HEK293 (cell line): ENCODE measurements at regions not wholly inside any gene's neighbourhood (a gene's known extent, or its start where the extent isn't known, plus 50 kb on each side); places are given as distances from the start of the nearest gene placed in this dataset.

Experiments
- CTCF ChIA-PET: fragments of 350-600 bp; formaldehyde crosslinking; extraction: SDS; loops from one replicate; lab custom pipeline; 2021; ENCODE audit warnings: antibody characterized with exemption; lab: Yijun Ruan, JAX
- POLR2A ChIA-PET: fragments of 300-600 bp; formaldehyde crosslinking; extraction: SDS; loops from one replicate; lab custom pipeline; 2020; ENCODE audit warnings: antibody characterized with exemption, inconsistent platforms; lab: Yijun Ruan, JAX
- H3K27ac ChIP-seq: fragments of 200-500 bp; sonication (Bioruptor generic); 2 replicates; pipeline ENCODE4 v1.5.1; 2014; ENCODE audit warnings: low read depth, low read length, control low read depth, inconsistent platforms; ENCODE audit errors: extremely low read depth
- H3K36me3 ChIP-seq, 2 experiments: fragments of 200-500 bp in 1 of 2; sonication (Bioruptor generic) in 1 of 2; 1 replicate in 1 of 2; 2 replicates in 1 of 2; pipeline ENCODE4 v1.5.1; 2014 to 2017; ENCODE audit warnings: inconsistent platforms in 2 of 2, low read length in 2 of 2; ENCODE audit not compliant: control insufficient read depth in 2 of 2, insufficient read depth in 1 of 2
- H3K4me1 ChIP-seq: fragments of 200-500 bp; sonication (Bioruptor generic); 2 replicates; pipeline ENCODE4 v1.5.1; 2014; ENCODE audit warnings: mild to moderate bottlenecking, low read length, inconsistent platforms; ENCODE audit not compliant: control insufficient read depth, insufficient read depth
- H3K4me3 ChIP-seq: 2 replicates; pipeline ENCODE4 v1.5.1; 2011; ENCODE audit warnings: low read depth, mild to moderate bottlenecking, control low read depth, low read length, moderate library complexity
- H3K9me3 ChIP-seq: fragments of 200-500 bp; sonication (Bioruptor generic); 2 replicates; pipeline ENCODE4 v1.5.1; 2014; ENCODE audit warnings: low read depth, low read length, inconsistent platforms; ENCODE audit not compliant: control insufficient read depth, insufficient read depth
- SCRT1 ChIP-seq: fragments of 450-650 bp; formaldehyde crosslinking; IDR thresholded peaks from 2 replicates; pipeline ENCODE4 v1.5.1; 2016; ENCODE audit warnings: missing biosample characterization, missing genetic modification characterization, borderline replicate concordance
- ZNF138 ChIP-seq: fragments of 450-650 bp; formaldehyde crosslinking; IDR thresholded peaks from 2 replicates; pipeline ENCODE4 v1.5.1; 2016; ENCODE audit warnings: missing biosample characterization, missing genetic modification characterization, borderline replicate concordance
- ZNF140 ChIP-seq: fragments of 450-650 bp; formaldehyde crosslinking; IDR thresholded peaks from 2 replicates; pipeline ENCODE4 v1.5.1; 2016; ENCODE audit warnings: missing biosample characterization, missing genetic modification characterization
- ZNF155 ChIP-seq: fragments of 450-650 bp; formaldehyde crosslinking; IDR thresholded peaks from 2 replicates; pipeline ENCODE4 v1.5.1; 2016; ENCODE audit warnings: missing biosample characterization, missing genetic modification characterization
- ZNF211 ChIP-seq: fragments of 450-650 bp; formaldehyde crosslinking; IDR thresholded peaks from 2 replicates; pipeline ENCODE4 v1.5.1; 2016; ENCODE audit warnings: low read depth, missing biosample characterization, missing genetic modification characterization
- ZNF350 ChIP-seq: fragments of 450-650 bp; formaldehyde crosslinking; IDR thresholded peaks from 2 replicates; pipeline ENCODE4 v1.5.0; 2017; ENCODE audit warnings: missing biosample characterization, mild to moderate bottlenecking, missing genetic modification characterization
- ZNF404 ChIP-seq: fragments of 450-650 bp; formaldehyde crosslinking; IDR thresholded peaks from 2 replicates; pipeline ENCODE4 v1.5.1; 2017; ENCODE audit warnings: missing biosample characterization, missing genetic modification characterization
- ZNF433 ChIP-seq: fragments of 450-650 bp; formaldehyde crosslinking; IDR thresholded peaks from 2 replicates; pipeline ENCODE4 v1.5.1; 2016; ENCODE audit warnings: missing biosample characterization, missing genetic modification characterization, low read depth
- ZNF585B ChIP-seq: fragments of 450-650 bp; formaldehyde crosslinking; IDR thresholded peaks from 2 replicates; pipeline ENCODE4 v1.5.1; 2016; ENCODE audit warnings: missing biosample characterization, missing genetic modification characterization
- TF ChIP-seq, protein P1 (sequence below): fragments of 450-650 bp; formaldehyde crosslinking; IDR thresholded peaks from 2 replicates; pipeline ENCODE4 v1.5.1; 2016; ENCODE audit warnings: missing biosample characterization, missing genetic modification characterization
- TF ChIP-seq, protein P2 (sequence below): fragments of 450-650 bp; formaldehyde crosslinking; IDR thresholded peaks from 2 replicates; pipeline ENCODE4 v1.5.1; 2016; ENCODE audit warnings: missing biosample characterization, missing genetic modification characterization, borderline replicate concordance
- TF ChIP-seq, protein P3 (sequence below): fragments of 450-650 bp; formaldehyde crosslinking; IDR thresholded peaks from 2 replicates; pipeline ENCODE4 v1.5.1; 2017; ENCODE audit warnings: missing biosample characterization, missing genetic modification characterization
- TF ChIP-seq, protein P4 (sequence below): fragments of 450-650 bp; formaldehyde crosslinking; IDR thresholded peaks from 2 replicates; pipeline ENCODE4 v1.5.1; 2016; ENCODE audit warnings: missing biosample characterization, missing genetic modification characterization, low read depth

DNA sequence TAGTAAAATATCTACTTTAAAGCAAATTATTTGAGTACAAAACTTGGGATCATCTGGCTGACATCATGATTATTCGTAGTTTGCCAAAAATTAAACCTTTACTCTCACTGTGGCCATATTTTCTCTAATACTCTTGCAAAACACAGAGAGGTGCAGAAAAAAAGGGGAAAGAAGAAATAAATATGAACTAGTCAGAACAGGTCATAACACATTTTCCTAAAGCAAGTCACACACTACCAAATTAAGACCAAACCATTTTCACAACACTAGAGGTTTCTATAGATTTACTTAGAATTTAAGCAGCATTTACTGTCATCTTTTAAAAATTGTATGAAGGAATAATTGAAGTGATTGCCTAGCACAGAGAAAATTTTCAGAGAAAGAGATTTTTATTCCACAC is 726.1 kb downstream of the SORCS1 start:
- CTCF ChIA-PET: no interaction called here
- Histone ChIP-seq H3K4me3 (no peak overlapping the region), H3K4me1 (0 out of 2 replicates have a peak, but pooled peaks cover 4% of the 10 kb centered on the region), H3K9me3 (no peaks in the 10 kb centered on the region), H3K36me3 (no peaks in the 10 kb centered on the region), H3K27ac (no peak overlapping the region)
- POLR2A ChIA-PET: no interaction called here
- TF ChIP-seq, protein P1, sequence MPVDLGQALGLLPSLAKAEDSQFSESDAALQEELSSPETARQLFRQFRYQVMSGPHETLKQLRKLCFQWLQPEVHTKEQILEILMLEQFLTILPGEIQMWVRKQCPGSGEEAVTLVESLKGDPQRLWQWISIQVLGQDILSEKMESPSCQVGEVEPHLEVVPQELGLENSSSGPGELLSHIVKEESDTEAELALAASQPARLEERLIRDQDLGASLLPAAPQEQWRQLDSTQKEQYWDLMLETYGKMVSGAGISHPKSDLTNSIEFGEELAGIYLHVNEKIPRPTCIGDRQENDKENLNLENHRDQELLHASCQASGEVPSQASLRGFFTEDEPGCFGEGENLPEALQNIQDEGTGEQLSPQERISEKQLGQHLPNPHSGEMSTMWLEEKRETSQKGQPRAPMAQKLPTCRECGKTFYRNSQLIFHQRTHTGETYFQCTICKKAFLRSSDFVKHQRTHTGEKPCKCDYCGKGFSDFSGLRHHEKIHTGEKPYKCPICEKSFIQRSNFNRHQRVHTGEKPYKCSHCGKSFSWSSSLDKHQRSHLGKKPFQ (tag by site-specific recombination): no peak
- TF ChIP-seq ZNF211 (tag by site-specific recombination) (no peak), ZNF155 (tag by site-specific recombination) (no peak), ZNF138 (tag by site-specific recombination) (no peak), ZNF433 (no peak), ZNF140 (tag by site-specific recombination) (no peak)
- TF ChIP-seq, protein P2, sequence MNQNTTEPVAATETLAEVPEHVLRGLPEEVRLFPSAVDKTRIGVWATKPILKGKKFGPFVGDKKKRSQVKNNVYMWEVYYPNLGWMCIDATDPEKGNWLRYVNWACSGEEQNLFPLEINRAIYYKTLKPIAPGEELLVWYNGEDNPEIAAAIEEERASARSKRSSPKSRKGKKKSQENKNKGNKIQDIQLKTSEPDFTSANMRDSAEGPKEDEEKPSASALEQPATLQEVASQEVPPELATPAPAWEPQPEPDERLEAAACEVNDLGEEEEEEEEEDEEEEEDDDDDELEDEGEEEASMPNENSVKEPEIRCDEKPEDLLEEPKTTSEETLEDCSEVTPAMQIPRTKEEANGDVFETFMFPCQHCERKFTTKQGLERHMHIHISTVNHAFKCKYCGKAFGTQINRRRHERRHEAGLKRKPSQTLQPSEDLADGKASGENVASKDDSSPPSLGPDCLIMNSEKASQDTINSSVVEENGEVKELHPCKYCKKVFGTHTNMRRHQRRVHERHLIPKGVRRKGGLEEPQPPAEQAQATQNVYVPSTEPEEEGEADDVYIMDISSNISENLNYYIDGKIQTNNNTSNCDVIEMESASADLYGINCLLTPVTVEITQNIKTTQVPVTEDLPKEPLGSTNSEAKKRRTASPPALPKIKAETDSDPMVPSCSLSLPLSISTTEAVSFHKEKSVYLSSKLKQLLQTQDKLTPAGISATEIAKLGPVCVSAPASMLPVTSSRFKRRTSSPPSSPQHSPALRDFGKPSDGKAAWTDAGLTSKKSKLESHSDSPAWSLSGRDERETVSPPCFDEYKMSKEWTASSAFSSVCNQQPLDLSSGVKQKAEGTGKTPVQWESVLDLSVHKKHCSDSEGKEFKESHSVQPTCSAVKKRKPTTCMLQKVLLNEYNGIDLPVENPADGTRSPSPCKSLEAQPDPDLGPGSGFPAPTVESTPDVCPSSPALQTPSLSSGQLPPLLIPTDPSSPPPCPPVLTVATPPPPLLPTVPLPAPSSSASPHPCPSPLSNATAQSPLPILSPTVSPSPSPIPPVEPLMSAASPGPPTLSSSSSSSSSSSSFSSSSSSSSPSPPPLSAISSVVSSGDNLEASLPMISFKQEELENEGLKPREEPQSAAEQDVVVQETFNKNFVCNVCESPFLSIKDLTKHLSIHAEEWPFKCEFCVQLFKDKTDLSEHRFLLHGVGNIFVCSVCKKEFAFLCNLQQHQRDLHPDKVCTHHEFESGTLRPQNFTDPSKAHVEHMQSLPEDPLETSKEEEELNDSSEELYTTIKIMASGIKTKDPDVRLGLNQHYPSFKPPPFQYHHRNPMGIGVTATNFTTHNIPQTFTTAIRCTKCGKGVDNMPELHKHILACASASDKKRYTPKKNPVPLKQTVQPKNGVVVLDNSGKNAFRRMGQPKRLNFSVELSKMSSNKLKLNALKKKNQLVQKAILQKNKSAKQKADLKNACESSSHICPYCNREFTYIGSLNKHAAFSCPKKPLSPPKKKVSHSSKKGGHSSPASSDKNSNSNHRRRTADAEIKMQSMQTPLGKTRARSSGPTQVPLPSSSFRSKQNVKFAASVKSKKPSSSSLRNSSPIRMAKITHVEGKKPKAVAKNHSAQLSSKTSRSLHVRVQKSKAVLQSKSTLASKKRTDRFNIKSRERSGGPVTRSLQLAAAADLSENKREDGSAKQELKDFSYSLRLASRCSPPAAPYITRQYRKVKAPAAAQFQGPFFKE: no peak
- TF ChIP-seq, protein P3, sequence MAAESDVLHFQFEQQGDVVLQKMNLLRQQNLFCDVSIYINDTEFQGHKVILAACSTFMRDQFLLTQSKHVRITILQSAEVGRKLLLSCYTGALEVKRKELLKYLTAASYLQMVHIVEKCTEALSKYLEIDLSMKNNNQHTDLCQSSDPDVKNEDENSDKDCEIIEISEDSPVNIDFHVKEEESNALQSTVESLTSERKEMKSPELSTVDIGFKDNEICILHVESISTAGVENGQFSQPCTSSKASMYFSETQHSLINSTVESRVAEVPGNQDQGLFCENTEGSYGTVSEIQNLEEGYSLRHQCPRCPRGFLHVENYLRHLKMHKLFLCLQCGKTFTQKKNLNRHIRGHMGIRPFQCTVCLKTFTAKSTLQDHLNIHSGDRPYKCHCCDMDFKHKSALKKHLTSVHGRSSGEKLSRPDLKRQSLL: no peak

DNA sequence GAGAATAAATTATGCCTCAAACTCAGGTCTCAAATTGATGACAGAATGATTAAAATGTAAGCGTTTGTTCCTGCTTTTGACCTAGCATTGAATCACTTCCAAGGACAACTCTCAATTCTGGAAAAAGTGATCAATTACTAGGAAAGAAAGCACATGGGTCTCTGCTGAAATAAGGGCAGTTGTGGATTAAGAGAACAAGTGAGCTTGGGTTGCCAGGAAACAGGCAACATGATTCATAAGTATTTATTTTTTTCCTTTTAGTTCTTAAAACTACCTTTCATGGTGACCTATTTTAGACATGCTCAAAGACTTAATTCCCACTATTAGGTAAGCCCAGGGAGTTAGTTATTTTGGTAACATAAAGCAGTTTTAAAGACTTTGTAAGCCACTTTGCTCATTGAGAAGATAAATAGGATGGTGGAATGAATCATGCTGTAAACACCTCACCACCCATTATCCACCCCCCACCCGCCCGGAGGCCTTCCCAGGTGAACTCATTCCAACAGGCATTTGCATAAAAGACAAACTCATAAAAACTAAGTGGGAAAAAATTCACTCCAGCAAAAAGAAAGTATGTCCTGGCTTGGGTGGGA is 728.3 kb downstream of the SORCS1 start:
- Histone ChIP-seq H3K27ac (no peak overlapping the region), H3K9me3 (no peaks in the 10 kb centered on the region), H3K36me3 (no peaks in the 10 kb centered on the region), H3K4me3 (no peak overlapping the region), H3K4me1 (no peaks in the 10 kb centered on the region)
- TF ChIP-seq ZNF404 (tag by site-specific recombination) (no peak), ZNF350 (tag by site-specific recombination) (no peak), ZNF155 (tag by site-specific recombination) (no peak), ZNF585B (tag by site-specific recombination) (no peak), SCRT1 (no peak)
- TF ChIP-seq, protein P4, sequence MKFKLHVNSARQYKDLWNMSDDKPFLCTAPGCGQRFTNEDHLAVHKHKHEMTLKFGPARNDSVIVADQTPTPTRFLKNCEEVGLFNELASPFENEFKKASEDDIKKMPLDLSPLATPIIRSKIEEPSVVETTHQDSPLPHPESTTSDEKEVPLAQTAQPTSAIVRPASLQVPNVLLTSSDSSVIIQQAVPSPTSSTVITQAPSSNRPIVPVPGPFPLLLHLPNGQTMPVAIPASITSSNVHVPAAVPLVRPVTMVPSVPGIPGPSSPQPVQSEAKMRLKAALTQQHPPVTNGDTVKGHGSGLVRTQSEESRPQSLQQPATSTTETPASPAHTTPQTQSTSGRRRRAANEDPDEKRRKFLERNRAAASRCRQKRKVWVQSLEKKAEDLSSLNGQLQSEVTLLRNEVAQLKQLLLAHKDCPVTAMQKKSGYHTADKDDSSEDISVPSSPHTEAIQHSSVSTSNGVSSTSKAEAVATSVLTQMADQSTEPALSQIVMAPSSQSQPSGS (tag by site-specific recombination): no peak
- ChIA-PET CTCF (interaction anchor here (0.6 to 1.7 kb wide), 2 partner anchors 10 to 555 kb away, joined by 3 to 4 read pairs; no protein-coding TSS in a partner anchor), POLR2A (no interaction called here)
